H1 (cell line): ENCODE measurements at regions not wholly inside any gene's neighbourhood (a gene's known extent, or its start where the extent isn't known, plus 50 kb on each side); places are given as distances from the start of the nearest gene placed in this dataset.

Source experiments
- CTCF ChIA-PET: fragments of 300-600 bp; sonication (Branson Sonifier 250); formaldehyde crosslinking; loops from one replicate; lab custom pipeline; 2021; ENCODE audit not compliant: partially characterized antibody; lab: Charles Lee
- POLR2A ChIA-PET: fragments of 300-600 bp; sonication (Branson Sonifier 250); formaldehyde crosslinking; loops from one replicate; lab custom pipeline; 2021; ENCODE audit warnings: inconsistent platforms; ENCODE audit not compliant: partially characterized antibody; lab: Charles Lee
- DNase-seq, 2 experiments: peaks; one replicate each; pipeline versions ENCODE4 v3.0.0 to v3.0.0-alpha.2; 2010 to 2022; ENCODE audit warnings: low spot score in 2 of 2, low read depth in 1 of 2, mixed read lengths in 1 of 2
- FAIRE-seq: peaks from 2 replicates; lab custom pipeline; 2011; peaks lifted over from hg19 to GRCh38; lab: Jason Lieb, UNC
- H2AFZ ChIP-seq: 2 replicates; pipeline ENCODE4 v1.8.1; 2012; ENCODE audit warnings: low read length, inconsistent platforms
- H2AK5ac ChIP-seq: 2 replicates; pipeline ENCODE4 v1.6.1; 2013; ENCODE audit warnings: low read depth, low read length
- H2BK120ac ChIP-seq: replicated peaks from 2 replicates; pipeline ENCODE3; 2013; ENCODE audit warnings: low read depth, low read length, inconsistent platforms
- H2BK12ac ChIP-seq: 2 replicates; pipeline ENCODE4 v1.6.1; 2013; ENCODE audit warnings: low read depth, low read length
- H2BK15ac ChIP-seq: 2 replicates; pipeline ENCODE4 v1.6.1; 2013; ENCODE audit warnings: low read length
- H2BK20ac ChIP-seq: 2 replicates; pipeline ENCODE4 v1.6.1; 2013; ENCODE audit warnings: low read length
- H2BK5ac ChIP-seq: 2 replicates; pipeline ENCODE4 v1.6.1; 2013; ENCODE audit warnings: low read depth, low read length
- H3K14ac ChIP-seq: 2 replicates; pipeline ENCODE4 v1.6.1; 2013; ENCODE audit warnings: inconsistent platforms; ENCODE audit not compliant: insufficient read length
- H3K18ac ChIP-seq: 2 replicates; pipeline ENCODE4 v1.6.1; 2013; ENCODE audit warnings: low read length; ENCODE audit errors: extremely low read depth
- H3K23ac ChIP-seq: 2 replicates; pipeline ENCODE4 v1.6.1; 2013; ENCODE audit warnings: inconsistent platforms; ENCODE audit not compliant: insufficient read length
- H3K23me2 ChIP-seq: 2 replicates; pipeline ENCODE4 v1.6.1; 2013; ENCODE audit warnings: low read depth, low read length
- H3K27ac ChIP-seq: 2 replicates; pipeline ENCODE4 v1.6.1; 2011; ENCODE audit warnings: low read depth, low read length, inconsistent platforms
- H3K27me3 ChIP-seq, 4 experiments: replicated peaks in 1 of 4; 1 replicate in 1 of 4; 2 replicates in 3 of 4; pipeline versions ENCODE4 v1.6.1 to v1.8.1; 2011 to 2013; ENCODE audit warnings: low read length in 3 of 4, mild to moderate bottlenecking in 3 of 4, inconsistent platforms in 2 of 4, mixed read lengths in 2 of 4, moderate library complexity in 1 of 4; ENCODE audit not compliant: control insufficient read depth in 3 of 4, insufficient read depth in 3 of 4; ENCODE audit errors: extremely low read depth in 1 of 4
- H3K36me3 ChIP-seq, 4 experiments: 2 replicates each; pipeline versions ENCODE4 v1.6.1 to v1.8.1; 2011 to 2013; ENCODE audit warnings: mild to moderate bottlenecking in 4 of 4, low read length in 3 of 4, moderate library complexity in 2 of 4, control low read depth in 1 of 4, inconsistent platforms in 1 of 4; ENCODE audit not compliant: insufficient read depth in 4 of 4, control insufficient read depth in 2 of 4
- H3K4ac ChIP-seq: replicated peaks from 2 replicates; pipeline ENCODE3; 2013; ENCODE audit warnings: low read length, low read depth, mixed read lengths, inconsistent platforms; ENCODE audit not compliant: insufficient read length
- H3K4me1 ChIP-seq, 4 experiments: replicated peaks in 1 of 4; 1 replicate in 1 of 4; 2 replicates in 3 of 4; pipeline versions ENCODE4 v1.6.1 to v1.8.1; 2011 to 2013; ENCODE audit warnings: low read length in 3 of 4, inconsistent platforms in 2 of 4, mixed read lengths in 1 of 4; ENCODE audit not compliant: insufficient read depth in 4 of 4, control insufficient read depth in 3 of 4
- H3K4me2 ChIP-seq, 2 experiments: 2 replicates each; pipeline versions ENCODE4 v1.6.1 to v1.8.1; 2011 to 2013; ENCODE audit warnings: low read depth in 2 of 2, low read length in 2 of 2, control low read depth in 1 of 2, inconsistent platforms in 1 of 2, mild to moderate bottlenecking in 1 of 2; ENCODE audit not compliant: insufficient read depth in 1 of 2
- H3K4me3 ChIP-seq, 4 experiments: fragments of 200-600, 300-600 bp in 1 of 4; sonication (generic), shearing (Covaris generic), sonication (Bioruptor Twin) in 1 of 4; 2 replicates each; pipeline versions ENCODE4 v1.5.1 to v1.8.1; 2011 to 2016; ENCODE audit warnings: low read length in 4 of 4, low read depth in 3 of 4, control low read depth in 2 of 4, inconsistent platforms in 2 of 4, mild to moderate bottlenecking in 2 of 4, mixed read lengths in 1 of 4, moderate library complexity in 1 of 4; ENCODE audit not compliant: insufficient read depth in 2 of 4; ENCODE audit errors: extremely low read depth in 1 of 4
- H3K56ac ChIP-seq: replicated peaks from 2 replicates; pipeline ENCODE3; 2013; ENCODE audit warnings: low read depth, mild to moderate bottlenecking, mixed read lengths, low read length, inconsistent platforms; ENCODE audit not compliant: insufficient read length
- H3K79me1 ChIP-seq: 2 replicates; pipeline ENCODE4 v1.6.1; 2013; ENCODE audit warnings: low read depth, low read length, control low read depth
- H3K79me2 ChIP-seq, 2 experiments: 2 replicates each; pipeline versions ENCODE4 v1.6.1 to v1.8.1; 2012 to 2013; ENCODE audit warnings: low read length in 2 of 2, mild to moderate bottlenecking in 2 of 2, inconsistent platforms in 1 of 2; ENCODE audit not compliant: insufficient read depth in 2 of 2, control insufficient read depth in 1 of 2
- H3K9ac ChIP-seq, 4 experiments: replicated peaks in 1 of 4; 1 replicate in 1 of 4; 2 replicates in 3 of 4; pipeline versions ENCODE4 v1.6.1 to v1.8.1; 2011 to 2013; ENCODE audit warnings: low read depth in 3 of 4, low read length in 3 of 4, control low read depth in 2 of 4, mild to moderate bottlenecking in 2 of 4, moderate library complexity in 2 of 4, inconsistent platforms in 1 of 4; ENCODE audit errors: extremely low read depth in 1 of 4
- H3K9me3 ChIP-seq, 2 experiments: 2 replicates each; pipeline versions ENCODE4 v1.6.1 to v1.8.1; 2012 to 2013; ENCODE audit warnings: mild to moderate bottlenecking in 2 of 2, moderate library complexity in 2 of 2, control low read depth in 1 of 2, inconsistent platforms in 1 of 2, low read depth in 1 of 2, low read length in 1 of 2, mixed read lengths in 1 of 2; ENCODE audit not compliant: insufficient read depth in 2 of 2
- H4K20me1 ChIP-seq, 2 experiments: replicated peaks in 1 of 2; 2 replicates each; pipeline versions ENCODE3 to v1.8.1; 2011 to 2013; ENCODE audit warnings: inconsistent platforms in 2 of 2, low read length in 2 of 2, mild to moderate bottlenecking in 1 of 2; ENCODE audit not compliant: insufficient read depth in 2 of 2, control insufficient read depth in 1 of 2
- H4K5ac ChIP-seq: 2 replicates; pipeline ENCODE4 v1.6.1; 2013; ENCODE audit warnings: low read length, low read depth, mixed read lengths, inconsistent platforms; ENCODE audit not compliant: insufficient read length
- H4K8ac ChIP-seq: 2 replicates; pipeline ENCODE4 v1.8.0; 2013; ENCODE audit warnings: mild to moderate bottlenecking, moderate library complexity, low read length, inconsistent platforms; ENCODE audit not compliant: insufficient read depth; ENCODE audit errors: extremely low read depth
- H4K91ac ChIP-seq: replicated peaks from 2 replicates; pipeline ENCODE3; 2013; ENCODE audit warnings: low read length, mixed read lengths, inconsistent platforms; ENCODE audit not compliant: insufficient read length
- CHD2 ChIP-seq: IDR thresholded peaks from 2 replicates; pipeline ENCODE4 v1.6.1; 2012; ENCODE audit warnings: low read length, improper control_type of control experiment
- SP1 ChIP-seq: IDR thresholded peaks from 2 replicates; pipeline ENCODE4 v1.6.1; 2011; ENCODE audit warnings: low read depth, low read length
- TAF1 ChIP-seq: IDR thresholded peaks from 2 replicates; pipeline ENCODE4 v1.6.1; 2011; ENCODE audit warnings: mild to moderate bottlenecking, low read depth, low read length
- TAF7 ChIP-seq: optimal IDR thresholded peaks from 2 replicates; pipeline ENCODE3; 2011; ENCODE audit warnings: low read depth, mild to moderate bottlenecking, inconsistent platforms, low read length, moderate library complexity, borderline replicate concordance
- TF ChIP-seq, protein P1 (sequence below): IDR thresholded peaks from 2 replicates; pipeline ENCODE4 v1.6.1; 2012; ENCODE audit warnings: low read length, inconsistent platforms
- TF ChIP-seq, protein P2 (sequence below): IDR thresholded peaks from 2 replicates; pipeline ENCODE4 v1.6.1; 2011; ENCODE audit warnings: low read depth, mild to moderate bottlenecking, low read length; ENCODE audit not compliant: insufficient read depth

GRCh38 chr13:50481936-50482335, 361.6 kb downstream of the DLEU7 start:
- Histone ChIP-seq H3K27ac (no peak overlapping the region), H3K36me3 (no peaks in the 10 kb centered on the region), H3K9ac (no peak overlapping the region), H2AK5ac (no peak overlapping the region), H4K5ac (no peak overlapping the region), H3K14ac (no peak overlapping the region), H2BK12ac (no peak overlapping the region), H2BK15ac (no peak overlapping the region), H3K56ac (no peak overlapping the region), H3K27me3 (no peaks in the 10 kb centered on the region), H3K4ac (no peak overlapping the region), H3K4me3 (no peak overlapping the region), H2BK20ac (no peak overlapping the region), H3K4me1 (no peaks in the 10 kb centered on the region), H3K79me2 (no peaks in the 10 kb centered on the region), H3K4me2 (no peak overlapping the region), H2BK5ac (no peak overlapping the region), H4K20me1 (no peaks in the 10 kb centered on the region), H4K91ac (no peak overlapping the region), H4K8ac (no peak overlapping the region), H3K23ac (no peak overlapping the region), H3K79me1 (no peaks in the 10 kb centered on the region), H3K18ac (no peak overlapping the region), H3K23me2 (no peaks in the 10 kb centered on the region), H2AFZ (no peak overlapping the region), H2BK120ac (no peak overlapping the region), H3K9me3 (no peaks in the 10 kb centered on the region)
- POLR2A ChIA-PET = no interaction called here
- CTCF ChIA-PET = no interaction called here
- no peak for TF ChIP-seq TAF7
- TF ChIP-seq, protein P1, sequence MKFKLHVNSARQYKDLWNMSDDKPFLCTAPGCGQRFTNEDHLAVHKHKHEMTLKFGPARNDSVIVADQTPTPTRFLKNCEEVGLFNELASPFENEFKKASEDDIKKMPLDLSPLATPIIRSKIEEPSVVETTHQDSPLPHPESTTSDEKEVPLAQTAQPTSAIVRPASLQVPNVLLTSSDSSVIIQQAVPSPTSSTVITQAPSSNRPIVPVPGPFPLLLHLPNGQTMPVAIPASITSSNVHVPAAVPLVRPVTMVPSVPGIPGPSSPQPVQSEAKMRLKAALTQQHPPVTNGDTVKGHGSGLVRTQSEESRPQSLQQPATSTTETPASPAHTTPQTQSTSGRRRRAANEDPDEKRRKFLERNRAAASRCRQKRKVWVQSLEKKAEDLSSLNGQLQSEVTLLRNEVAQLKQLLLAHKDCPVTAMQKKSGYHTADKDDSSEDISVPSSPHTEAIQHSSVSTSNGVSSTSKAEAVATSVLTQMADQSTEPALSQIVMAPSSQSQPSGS = no peak
- no peak for TF ChIP-seq SP1
- TF ChIP-seq, protein P2, sequence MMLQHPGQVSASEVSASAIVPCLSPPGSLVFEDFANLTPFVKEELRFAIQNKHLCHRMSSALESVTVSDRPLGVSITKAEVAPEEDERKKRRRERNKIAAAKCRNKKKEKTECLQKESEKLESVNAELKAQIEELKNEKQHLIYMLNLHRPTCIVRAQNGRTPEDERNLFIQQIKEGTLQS = no peak
- TF ChIP-seq TAF1 = no peak
- no peak for TF ChIP-seq CHD2
- DNase-seq = no peak
- FAIRE-seq = no peak
